Gastrocnemius medialis (tissue), 4 donors: ENCODE measurements at regions not wholly inside any gene's neighbourhood (a gene's known extent, or its start where the extent isn't known, plus 50 kb on each side); places are given as distances from the start of the nearest gene placed in this dataset.

Experiments used
- POLR2A ChIP-seq, 2 donors: fragments of 450-650 bp; IDR thresholded peaks; one replicate each; pipeline ENCODE4 v1.6.1; 2017; ENCODE audit warnings: antibody characterized with exemption in 2 of 2, mild to moderate bottlenecking in 2 of 2, moderate library complexity in 2 of 2
- TF ChIP-seq, protein P1 (sequence below), 5 experiments: fragments of 450-650 bp in 3 of 5; fragments of 200-600 bp in 2 of 5; sonication (generic) in 2 of 5; IDR thresholded peaks in 4 of 5; conservative IDR thresholded peaks in 1 of 5; 1 replicate in 4 of 5; 2 replicates in 1 of 5; pipeline ENCODE4 v1.5.1; 2016 to 2019; ENCODE audit warnings: antibody characterized with exemption in 5 of 5, mild to moderate bottlenecking in 3 of 5, moderate library complexity in 3 of 5

DNA sequence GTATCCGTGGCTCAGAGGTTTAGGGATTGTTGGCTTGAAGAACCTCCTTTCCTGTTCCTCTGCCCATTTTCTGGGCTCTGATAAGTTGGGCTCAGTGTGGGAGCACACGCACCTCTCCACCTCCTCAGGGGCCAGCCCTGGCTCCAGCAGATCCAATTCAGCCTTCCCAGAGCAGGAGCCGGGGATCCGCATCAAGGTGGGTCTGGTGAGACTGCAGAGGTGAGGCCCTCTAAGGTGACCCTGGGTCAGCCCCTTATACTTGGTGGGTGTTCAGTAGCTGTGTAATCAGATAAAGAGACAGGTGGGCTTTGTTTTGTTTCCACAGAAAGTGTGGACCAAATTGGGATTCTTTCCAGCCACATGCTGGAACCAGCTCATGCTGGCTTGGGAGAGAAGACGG lies 1466.0 kb downstream of the TBC1D22A start:
- no peak for TF ChIP-seq POLR2A (IDR thresholded peaks at IDR 0.05)
- TF ChIP-seq, protein P1, sequence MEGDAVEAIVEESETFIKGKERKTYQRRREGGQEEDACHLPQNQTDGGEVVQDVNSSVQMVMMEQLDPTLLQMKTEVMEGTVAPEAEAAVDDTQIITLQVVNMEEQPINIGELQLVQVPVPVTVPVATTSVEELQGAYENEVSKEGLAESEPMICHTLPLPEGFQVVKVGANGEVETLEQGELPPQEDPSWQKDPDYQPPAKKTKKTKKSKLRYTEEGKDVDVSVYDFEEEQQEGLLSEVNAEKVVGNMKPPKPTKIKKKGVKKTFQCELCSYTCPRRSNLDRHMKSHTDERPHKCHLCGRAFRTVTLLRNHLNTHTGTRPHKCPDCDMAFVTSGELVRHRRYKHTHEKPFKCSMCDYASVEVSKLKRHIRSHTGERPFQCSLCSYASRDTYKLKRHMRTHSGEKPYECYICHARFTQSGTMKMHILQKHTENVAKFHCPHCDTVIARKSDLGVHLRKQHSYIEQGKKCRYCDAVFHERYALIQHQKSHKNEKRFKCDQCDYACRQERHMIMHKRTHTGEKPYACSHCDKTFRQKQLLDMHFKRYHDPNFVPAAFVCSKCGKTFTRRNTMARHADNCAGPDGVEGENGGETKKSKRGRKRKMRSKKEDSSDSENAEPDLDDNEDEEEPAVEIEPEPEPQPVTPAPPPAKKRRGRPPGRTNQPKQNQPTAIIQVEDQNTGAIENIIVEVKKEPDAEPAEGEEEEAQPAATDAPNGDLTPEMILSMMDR (IDR thresholded peaks at IDR 0.05 in 4 of 5, conservative IDR thresholded peaks at IDR 0.05 in 1 of 5), result no peak
